Natural killer cell (primary cell): ENCODE measurements at regions not wholly inside any gene's neighbourhood (a gene's known extent, or its start where the extent isn't known, plus 50 kb on each side); places are given as distances from the start of the nearest gene placed in this dataset.

Experiments used
- ATAC-seq, 3 donors: fragments of 150-1000 bp in 2 of 3; fragments of 200-7000 bp in 1 of 3; cut with Tn5 transposase; 1 replicate in 1 of 3; 2 replicates in 2 of 3; pipeline ENCODE4 v1.10.0; 2021; ENCODE audit warnings: mild to moderate bottlenecking in 2 of 3, moderate library complexity in 2 of 3
- DNase-seq, 2 donors: peaks; one replicate each; pipeline versions ENCODE4 v3.0.0 to v3.0.0-alpha.2; 2013 to 2021; ENCODE audit warnings: mixed read lengths in 1 of 2
- H3K27ac ChIP-seq: one replicate; pipeline ENCODE4 v1.5.1; 2013; ENCODE audit warnings: mild to moderate bottlenecking, low read length
- H3K27me3 ChIP-seq: one replicate; pipeline ENCODE4 v1.6.1; 2013; ENCODE audit warnings: low read length; ENCODE audit not compliant: control insufficient read depth, insufficient read depth
- H3K36me3 ChIP-seq: one replicate; pipeline ENCODE4 v1.6.1; 2013; ENCODE audit warnings: low read length; ENCODE audit not compliant: control insufficient read depth, insufficient read depth
- H3K4me1 ChIP-seq: one replicate; pipeline ENCODE4 v1.6.1; 2013; ENCODE audit warnings: low read length; ENCODE audit not compliant: control insufficient read depth, insufficient read depth
- H3K4me3 ChIP-seq: one replicate; pipeline ENCODE4 v1.5.1; 2013; ENCODE audit warnings: low read length
- H3K9me3 ChIP-seq: one replicate; pipeline ENCODE4 v1.6.1; 2013; ENCODE audit warnings: low read length; ENCODE audit not compliant: control insufficient read depth, insufficient read depth
- H3K27ac Mint-ChIP-seq, 2 donors: one replicate each; pipeline ENCODE4 v1.8.0; 2022; ENCODE audit warnings: mild to moderate bottlenecking in 2 of 2, mixed read lengths in 2 of 2, moderate library complexity in 1 of 2
- H3K27me3 Mint-ChIP-seq, 2 donors: one replicate each; pipeline ENCODE4 v1.8.0; 2022; ENCODE audit warnings: low read depth in 2 of 2, mixed read lengths in 2 of 2
- H3K36me3 Mint-ChIP-seq: one replicate; pipeline ENCODE4 v1.8.0; 2022; ENCODE audit warnings: mixed read lengths
- H3K4me1 Mint-ChIP-seq, 2 donors: one replicate each; pipeline ENCODE4 v1.8.0; 2022; ENCODE audit warnings: mixed read lengths in 2 of 2
- H3K4me3 Mint-ChIP-seq: one replicate; pipeline ENCODE4 v1.8.0; 2022; ENCODE audit warnings: mild to moderate bottlenecking, moderate library complexity, mixed read lengths
- H3K9me3 Mint-ChIP-seq, 2 donors: one replicate each; pipeline ENCODE4 v1.8.0; 2022; ENCODE audit warnings: mixed read lengths in 2 of 2
- WGBS: methylation state at CpG from one replicate; pipeline ENCODE4 v1.1.7; 2013; ENCODE audit warnings: missing lambda C conversion rate; ENCODE audit not compliant: insufficient coverage; 5-methylcytosine and 5-hydroxymethylcytosine counted together
- intact Hi-C: fragments of 100-400 bp; cut with micrococcal nuclease; formaldehyde crosslinking; loops from one replicate; pipeline ENCODE4 v1.14.2; 2022
- TF ChIP-seq, protein P1 (sequence below): fragments of 200-600 bp; IDR thresholded peaks from one replicate; pipeline ENCODE4 v1.8.0; 2022; ENCODE audit warnings: antibody characterized with exemption

DNA sequence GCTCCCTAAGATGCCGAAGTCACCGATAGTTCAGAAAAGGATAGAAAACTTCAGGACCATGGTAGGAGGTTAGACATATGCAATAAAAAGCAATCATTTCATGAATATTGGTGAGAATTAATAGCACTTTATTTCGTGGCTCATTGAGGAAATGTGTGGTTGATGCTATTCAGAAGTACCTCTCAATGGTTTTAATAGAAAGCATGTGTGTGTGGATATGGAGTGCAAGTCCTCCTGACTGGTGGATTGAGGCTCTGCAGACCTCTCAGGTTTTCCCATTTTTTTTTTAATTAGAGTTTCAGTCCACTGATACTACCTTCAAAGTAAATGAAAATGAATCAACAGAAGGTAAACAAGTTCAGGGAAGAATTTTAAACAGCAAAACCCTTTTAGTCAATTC, 384.3 kb upstream of the RARB start:
- intact Hi-C loops = no loop called here
- H3K36me3 ChIP-seq = no peaks in the 10 kb centered on the region
- DNase-seq (no peak), ATAC-seq (no peak)
- H3K36me3 Mint-ChIP-seq = no peaks in the 10 kb centered on the region
- peaks cover 0 to 2% of the 10 kb centered on the region in 2 donors for H3K9me3 Mint-ChIP-seq
- H3K27me3 ChIP-seq = no peaks in the 10 kb centered on the region
- H3K27ac ChIP-seq = no peak overlapping the region
- H3K4me1 ChIP-seq = no peaks in the 10 kb centered on the region
- 67% methylated on average over 3 of the region's 3 CpGs for WGBS
- no peaks in the 10 kb centered on the region for H3K27me3 Mint-ChIP-seq
- no peak overlapping the region for H3K4me3 Mint-ChIP-seq
- no peak overlapping the region for H3K27ac Mint-ChIP-seq
- TF ChIP-seq, protein P1, sequence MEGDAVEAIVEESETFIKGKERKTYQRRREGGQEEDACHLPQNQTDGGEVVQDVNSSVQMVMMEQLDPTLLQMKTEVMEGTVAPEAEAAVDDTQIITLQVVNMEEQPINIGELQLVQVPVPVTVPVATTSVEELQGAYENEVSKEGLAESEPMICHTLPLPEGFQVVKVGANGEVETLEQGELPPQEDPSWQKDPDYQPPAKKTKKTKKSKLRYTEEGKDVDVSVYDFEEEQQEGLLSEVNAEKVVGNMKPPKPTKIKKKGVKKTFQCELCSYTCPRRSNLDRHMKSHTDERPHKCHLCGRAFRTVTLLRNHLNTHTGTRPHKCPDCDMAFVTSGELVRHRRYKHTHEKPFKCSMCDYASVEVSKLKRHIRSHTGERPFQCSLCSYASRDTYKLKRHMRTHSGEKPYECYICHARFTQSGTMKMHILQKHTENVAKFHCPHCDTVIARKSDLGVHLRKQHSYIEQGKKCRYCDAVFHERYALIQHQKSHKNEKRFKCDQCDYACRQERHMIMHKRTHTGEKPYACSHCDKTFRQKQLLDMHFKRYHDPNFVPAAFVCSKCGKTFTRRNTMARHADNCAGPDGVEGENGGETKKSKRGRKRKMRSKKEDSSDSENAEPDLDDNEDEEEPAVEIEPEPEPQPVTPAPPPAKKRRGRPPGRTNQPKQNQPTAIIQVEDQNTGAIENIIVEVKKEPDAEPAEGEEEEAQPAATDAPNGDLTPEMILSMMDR = no peak
- H3K4me1 Mint-ChIP-seq = no peaks in the 10 kb centered on the region
- no peaks in the 10 kb centered on the region for H3K9me3 ChIP-seq
- H3K4me3 ChIP-seq = no peak overlapping the region

DNA sequence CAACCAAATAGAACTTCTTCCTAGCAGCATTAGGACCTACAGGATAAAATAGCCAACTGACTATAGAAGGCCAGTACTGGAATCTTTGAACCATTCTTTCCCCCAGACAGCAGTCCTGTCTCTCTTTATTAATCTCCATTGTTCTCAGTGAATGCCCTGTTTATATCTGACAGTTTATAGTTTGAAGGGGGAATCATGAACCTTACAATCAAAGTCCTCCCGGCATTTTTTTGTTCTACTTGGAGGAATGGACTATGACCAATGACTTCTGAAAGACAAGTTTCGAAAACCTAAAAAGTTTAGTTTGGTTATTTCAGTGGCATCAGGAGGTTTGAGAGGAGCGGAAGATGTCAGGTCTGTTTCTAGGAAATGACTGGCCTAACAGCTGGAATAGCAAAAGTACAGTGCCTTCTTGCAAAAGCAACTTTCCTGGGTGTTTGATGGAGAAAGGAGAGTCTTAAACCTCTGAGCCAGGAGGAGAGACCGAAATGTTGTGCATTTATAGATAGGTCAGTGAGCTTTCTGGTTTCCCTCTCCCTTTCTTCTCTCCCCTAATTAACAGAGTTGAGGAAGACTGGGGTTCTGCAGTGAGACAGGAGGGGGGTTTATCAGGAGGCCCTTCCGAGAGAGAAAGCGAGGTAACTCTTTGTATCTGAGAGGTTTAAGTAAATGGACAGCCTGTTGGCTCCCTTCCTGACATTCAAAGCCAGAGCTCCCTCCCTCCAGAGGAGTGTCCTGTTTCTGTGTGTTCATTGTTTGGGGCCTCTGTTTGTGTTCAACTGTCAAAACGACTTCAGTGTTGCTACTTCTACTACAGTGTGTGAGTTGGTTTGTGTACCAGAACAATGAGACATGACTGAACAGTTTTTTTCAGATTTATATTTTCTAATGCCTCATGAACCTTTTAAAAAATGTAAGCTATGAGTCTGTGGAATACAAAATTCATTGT, 383.0 kb upstream of the RARB start:
- Mint-ChIP-seq H3K9me3 (peaks cover 0 to 3% of the 10 kb centered on the region in 2 donors), H3K4me3 (no peak overlapping the region), H3K27ac (no peak overlapping the region), H3K27me3 (no peaks in the 10 kb centered on the region), H3K4me1 (no peaks in the 10 kb centered on the region), H3K36me3 (no peaks in the 10 kb centered on the region)
- ATAC-seq = no peak
- no peak for DNase-seq
- TF ChIP-seq, protein P1 = no peak
- Histone ChIP-seq H3K27ac (no peak overlapping the region), H3K9me3 (no peaks in the 10 kb centered on the region), H3K4me1 (no peaks in the 10 kb centered on the region), H3K4me3 (no peak overlapping the region), H3K27me3 (no peaks in the 10 kb centered on the region), H3K36me3 (no peaks in the 10 kb centered on the region)
- intact Hi-C loops = no loop called here
- WGBS = 86% methylated on average over 3 of the region's 7 CpGs

GRCh38 chr3:25046911-25047771, 380.9 kb upstream of the RARB start:
- H3K27me3 Mint-ChIP-seq = no peaks in the 10 kb centered on the region
- Histone ChIP-seq H3K4me1 (no peaks in the 10 kb centered on the region), H3K4me3 (no peak overlapping the region), H3K27ac (no peak overlapping the region), H3K9me3 (no peaks in the 10 kb centered on the region), H3K27me3 (no peaks in the 10 kb centered on the region), H3K36me3 (no peaks in the 10 kb centered on the region)
- H3K4me3 Mint-ChIP-seq = no peak overlapping the region
- H3K4me1 Mint-ChIP-seq = no peaks in the 10 kb centered on the region
- peaks cover 0 to 3% of the 10 kb centered on the region in 2 donors for H3K9me3 Mint-ChIP-seq
- TF ChIP-seq, protein P1 = no peak
- 88% methylated on average over 2 of the region's 2 CpGs for WGBS
- DNase-seq (no peak), ATAC-seq (no peak)
- H3K36me3 Mint-ChIP-seq = no peaks in the 10 kb centered on the region
- H3K27ac Mint-ChIP-seq = no peak overlapping the region
- intact Hi-C loops = no loop called here
